Heart left ventricle (tissue), 16 donors: ENCODE measurements at regions not wholly inside any gene's neighbourhood (a gene's known extent, or its start where the extent isn't known, plus 50 kb on each side); places are given as distances from the start of the nearest gene placed in this dataset.

Source experiments
- ATAC-seq, 4 donors: fragments of 200-7000 bp; cut with Tn5 transposase; one replicate each; pipeline ENCODE4 v1.9.1; 2020 to 2022; ENCODE audit warnings: moderate library complexity in 4 of 4, mild to moderate bottlenecking in 3 of 4, moderate number of reproducible peaks in 1 of 4
- DNase-seq, 5 donors: peaks; one replicate each; pipeline ENCODE4 v3.0.0-alpha.2; 2020
- H3K27ac ChIP-seq, 12 donors: fragments of 200-600 bp; sonication (generic) in 4 of 12; one replicate each; pipeline versions ENCODE4 v1.5.0 to v1.8.0; 2016 to 2022; ENCODE audit warnings: mild to moderate bottlenecking in 2 of 12
- H3K27me3 ChIP-seq, 9 donors: fragments of 200-600 bp; sonication (generic) in 2 of 9; one replicate each; pipeline versions ENCODE4 v1.5.1 to v1.8.0; 2016 to 2022; ENCODE audit warnings: mild to moderate bottlenecking in 3 of 9
- H3K36me3 ChIP-seq, 9 donors: fragments of 200-600 bp; sonication (generic) in 2 of 9; one replicate each; pipeline versions ENCODE4 v1.5.0 to v1.8.0; 2018 to 2022; ENCODE audit warnings: mild to moderate bottlenecking in 2 of 9
- H3K4me1 ChIP-seq, 12 donors: fragments of 200-600 bp; sonication (generic) in 4 of 12; one replicate each; pipeline versions ENCODE4 v1.5.0 to v1.8.0; 2016 to 2022; ENCODE audit warnings: mild to moderate bottlenecking in 3 of 12
- H3K4me3 ChIP-seq, 12 donors: fragments of 200-600 bp; sonication (generic) in 4 of 12; one replicate each; pipeline versions ENCODE4 v1.5.0 to v1.8.0; 2017 to 2022; ENCODE audit warnings: mild to moderate bottlenecking in 9 of 12, moderate library complexity in 4 of 12
- H3K9me3 ChIP-seq, 12 donors: fragments of 200-600 bp; sonication (generic) in 4 of 12; one replicate each; pipeline versions ENCODE4 v1.5.0 to v1.8.0; 2016 to 2022; ENCODE audit warnings: mild to moderate bottlenecking in 1 of 12
- CTCF ChIP-seq, 12 donors: fragments of 200-600 bp; sonication (generic) in 4 of 12; IDR thresholded peaks; one replicate each; pipeline versions ENCODE4 v1.5.0 to v1.8.0; 2018 to 2022; ENCODE audit warnings: antibody characterized with exemption in 12 of 12, mild to moderate bottlenecking in 5 of 12
- POLR2A ChIP-seq, 2 donors: fragments of 450-650 bp; IDR thresholded peaks; one replicate each; pipeline ENCODE4 v1.6.1; 2017; ENCODE audit warnings: antibody characterized with exemption in 2 of 2, mild to moderate bottlenecking in 2 of 2, moderate library complexity in 2 of 2
- WGBS, 4 donors: extraction: QIAGEN DNeasy Blood & Tissue Kit in 2 of 4; methylation state at CpG; one replicate each; pipeline versions ENCODE4 v1.1.5 to v1.1.7; 2013 to 2018; 5-methylcytosine and 5-hydroxymethylcytosine counted together
- intact Hi-C, 10 donors: fragments of 100-400 bp; cut with DNase I; formaldehyde crosslinking; loops; one replicate each; pipeline versions ENCODE4 v1.11.1 to v1.14.2; 2022
- donor health status: ischemic (EF 13 %, LVEDD 7.1; RV severe dilation, severe dysfunction).
- donor health status: healthy with polysubstance abuse.
- donor health status: DM: no; HTN: yes; CAD: no.
- donor health status: DM: no; HTN: no; CAD: no.
- donor health status: ischemic (EF 25% LVEDD 6.9; RV normal size, moderate dysfunction).
- donor health status: ischemic (EF 25% LVEDD 5.7; RV mildly dilated, moderate dysfunction).
- donor health status: healthy.
- donor health status: DM: yes; HTN: yes; CAD: no.
- donor health status: ischemic (EF 35%, LVEDD 5.7; RV mildly dilated, moderate dysfunction).
- donor health status: nonischemic (EF 11% LVEDD 7.7; RV severe dilation, severe dysfunction).
- donor health status: DM: yes; HTN: yes; CAD: no.
- donor health status: PGD.
- donor health status: ischemic (EF 29% LVEDD 5.4; RV normal size, mild dysfunction).
- donor health status: nonischemic (EF 23%, LVEDD 6.1; RV moderate dilation, normal function).

- WGBS, 4 donors = 25 to 30% (median 27%) methylated on average over 13 of the region's 13 CpGs
- TF ChIP-seq CTCF (IDR thresholded peaks at IDR 0.05) (peak; percentile 76 to 93 (median 86)), POLR2A (IDR thresholded peaks at IDR 0.05) (no peak)
- Histone ChIP-seq H3K36me3 (no peaks in the 10 kb centered on the region), H3K27me3 (no peaks in the 10 kb centered on the region), H3K4me3 (peak overlapping the region in 1 of 12 donors; percentile 5), H3K9me3 (no peaks in the 10 kb centered on the region), H3K4me1 (peaks cover 0 to 9% (median 0%) of the 10 kb centered on the region in 12 donors), H3K27ac (no peak overlapping the region)
- intact Hi-C loops = loop anchor here in 4 of 10 donors (2.0 to 10.0 kb wide), 3 partner anchors 28 to 156 kb away; no protein-coding TSS in a partner anchor
- no peak for ATAC-seq
- peak; percentile 51 to 84 (median 53) for DNase-seq
Observed at GRCh38 chr5:99060306-99061261, 131.8 kb upstream of the CHD1 start.

- Histone ChIP-seq H3K36me3 (no peaks in the 10 kb centered on the region), H3K4me3 (no peak overlapping the region), H3K9me3 (no peaks in the 10 kb centered on the region), H3K4me1 (peaks cover 0 to 9% (median 0%) of the 10 kb centered on the region in 12 donors), H3K27me3 (no peaks in the 10 kb centered on the region), H3K27ac (no peak overlapping the region)
- no peak for TF ChIP-seq POLR2A (IDR thresholded peaks at IDR 0.05)
- no peak for TF ChIP-seq CTCF (IDR thresholded peaks at IDR 0.05)
- intact Hi-C loops = loop anchor here in 5 of 10 donors (2.0 to 10.0 kb wide), 4 partner anchors 27 to 155 kb away; no protein-coding TSS in a partner anchor
- no peak for ATAC-seq
- DNase-seq = no peak
Observed at GRCh38 chr5:99059685-99060084, 130.9 kb upstream of the CHD1 start.

- DNase-seq (no peak), ATAC-seq (no peak)
- WGBS, 4 donors = 90 to 97% (median 96%) methylated on average over 2 of the region's 2 CpGs
- H3K4me1 ChIP-seq = peaks cover 0 to 9% (median 0%) of the 10 kb centered on the region in 12 donors
- no peaks in the 10 kb centered on the region for H3K27me3 ChIP-seq
- H3K9me3 ChIP-seq = no peaks in the 10 kb centered on the region
- H3K4me3 ChIP-seq = no peak overlapping the region
- no peak for TF ChIP-seq CTCF (IDR thresholded peaks at IDR 0.05)
- TF ChIP-seq POLR2A (IDR thresholded peaks at IDR 0.05) = no peak
- intact Hi-C loops = loop anchor here in 1 of 10 donors (5.0 kb wide), 1 partner anchor 151 kb away; no protein-coding TSS in a partner anchor
- H3K27ac ChIP-seq = no peak overlapping the region
- H3K36me3 ChIP-seq = no peaks in the 10 kb centered on the region
Observed at GRCh38 chr5:99058466-99058865, 129.7 kb upstream of the CHD1 start.

GRCh38 chr5:99054972-99055371, 126.2 kb upstream of the CHD1 start:
- H3K4me3 ChIP-seq = no peak overlapping the region
- intact Hi-C loops = loop anchor here in 1 of 10 donors (5.0 kb wide), 1 partner anchor 148 kb away; no protein-coding TSS in a partner anchor
- WGBS, 4 donors = 60 to 78% (median 63%) methylated on average over 1 of the region's 1 CpG
- no peaks in the 10 kb centered on the region for H3K36me3 ChIP-seq
- DNase-seq (no peak), ATAC-seq (peak in 1 of 4 donors; percentile 56)
- no peaks in the 10 kb centered on the region for H3K27me3 ChIP-seq
- H3K4me1 ChIP-seq = no peaks in the 10 kb centered on the region
- peak overlapping the region in 1 of 12 donors; percentile 31 for H3K27ac ChIP-seq
- no peak for TF ChIP-seq CTCF (IDR thresholded peaks at IDR 0.05)
- no peak for TF ChIP-seq POLR2A (IDR thresholded peaks at IDR 0.05)
- H3K9me3 ChIP-seq = no peaks in the 10 kb centered on the region
